WTC11 (cell line): ENCODE measurements at regions not wholly inside any gene's neighbourhood (a gene's known extent, or its start where the extent isn't known, plus 50 kb on each side); places are given as distances from the start of the nearest gene placed in this dataset.

ENCODE experiments used
- ATAC-seq: fragments of 200-7000 bp; cut with Tn5 transposase; 2 replicates; pipeline ENCODE4 v1.10.0; 2021; ENCODE audit warnings: mild to moderate bottlenecking, moderate library complexity
- CTCF ChIA-PET: fragments of 300-600 bp; sonication (Branson Sonifier 250); formaldehyde crosslinking; loops from one replicate; lab custom pipeline; 2021; ENCODE audit warnings: antibody characterized with exemption; lab: Charles Lee
- POLR2A ChIA-PET: fragments of 350-600 bp; sonication (Branson Sonifier 250); formaldehyde crosslinking; loops from one replicate; lab custom pipeline; 2021; ENCODE audit warnings: antibody characterized with exemption; lab: Charles Lee
- DNase-seq: peaks from one replicate; pipeline ENCODE4 v3.0.0; 2021; ENCODE audit warnings: low spot score
- H3K27ac Mint-ChIP-seq: 2 replicates; pipeline ENCODE4 v1.8.0; 2021; ENCODE audit warnings: mixed read lengths
- H3K27me3 Mint-ChIP-seq: 2 replicates; pipeline ENCODE4 v1.8.0; 2021; ENCODE audit warnings: low read depth, mild to moderate bottlenecking, moderate library complexity, mixed read lengths
- H3K36me3 Mint-ChIP-seq: 2 replicates; pipeline ENCODE4 v1.8.0; 2021; ENCODE audit warnings: mixed read lengths
- H3K4me1 Mint-ChIP-seq: 2 replicates; pipeline ENCODE4 v1.8.0; 2022; ENCODE audit warnings: mixed read lengths
- H3K4me3 Mint-ChIP-seq: 2 replicates; pipeline ENCODE4 v1.8.0; 2021; ENCODE audit warnings: mild to moderate bottlenecking, moderate library complexity, mixed read lengths
- H3K9me3 Mint-ChIP-seq: 2 replicates; pipeline ENCODE4 v1.8.0; 2021; ENCODE audit warnings: mixed read lengths
- AFF4 ChIP-seq: sonication (generic); formaldehyde crosslinking; IDR thresholded peaks from 2 replicates; pipeline ENCODE4 v1.8.1; 2023; ENCODE audit warnings: mild to moderate bottlenecking, missing genetic modification reagents, borderline replicate concordance
- ATF1 ChIP-seq: sonication (generic); formaldehyde crosslinking; IDR thresholded peaks from 2 replicates; pipeline ENCODE4 v1.8.1; 2023; ENCODE audit warnings: mild to moderate bottlenecking, moderate library complexity, missing genetic modification reagents
- CREB1 ChIP-seq: sonication (generic); formaldehyde crosslinking; IDR thresholded peaks from 2 replicates; pipeline ENCODE4 v1.8.0; 2023; ENCODE audit warnings: mild to moderate bottlenecking, missing genetic modification reagents
- ETV6 ChIP-seq: sonication (generic); formaldehyde crosslinking; IDR thresholded peaks from 2 replicates; pipeline ENCODE4 v1.8.1; 2022; ENCODE audit warnings: mild to moderate bottlenecking, missing genetic modification reagents
- FOXP4 ChIP-seq: sonication (generic); formaldehyde crosslinking; IDR thresholded peaks from 2 replicates; pipeline ENCODE4 v1.8.0; 2022; ENCODE audit warnings: mild to moderate bottlenecking, missing genetic modification reagents
- JUN ChIP-seq: sonication (generic); formaldehyde crosslinking; IDR thresholded peaks from 2 replicates; pipeline ENCODE4 v1.8.0; 2023; ENCODE audit warnings: mild to moderate bottlenecking, missing genetic modification reagents
- OVOL2 ChIP-seq: fragments of 250-450 bp; sonication (Bioruptor Pico); IDR thresholded peaks from 2 replicates; pipeline ENCODE4 v1.9.0; 2021; ENCODE audit warnings: mild to moderate bottlenecking, borderline replicate concordance
- RORB ChIP-seq: fragments of 250-450 bp; sonication (Bioruptor Pico); IDR thresholded peaks from 2 replicates; pipeline ENCODE4 v1.9.0; 2021; ENCODE audit warnings: mild to moderate bottlenecking
- SMAD4 ChIP-seq: sonication (generic); formaldehyde crosslinking; IDR thresholded peaks from 2 replicates; pipeline ENCODE4 v1.8.0; 2022; ENCODE audit warnings: mild to moderate bottlenecking, missing genetic modification reagents
- TEAD1 ChIP-seq: sonication (generic); formaldehyde crosslinking; IDR thresholded peaks from 2 replicates; pipeline ENCODE4 v1.8.0; 2022; ENCODE audit warnings: mild to moderate bottlenecking, missing genetic modification reagents
- TF ChIP-seq, protein P1 (sequence below): sonication (generic); formaldehyde crosslinking; IDR thresholded peaks from 2 replicates; pipeline ENCODE4 v1.8.0; 2022; ENCODE audit warnings: missing genetic modification reagents
- TF ChIP-seq, protein P2 (sequence below): sonication (generic); formaldehyde crosslinking; conservative IDR thresholded peaks from 2 replicates; pipeline ENCODE4 v1.8.1; 2023; ENCODE audit warnings: mild to moderate bottlenecking, low read depth, missing genetic modification reagents, moderate library complexity
- TF ChIP-seq, protein P3 (sequence below): sonication (generic); formaldehyde crosslinking; IDR thresholded peaks from 2 replicates; pipeline ENCODE4 v1.8.1; 2023; ENCODE audit warnings: mild to moderate bottlenecking, moderate library complexity, missing genetic modification reagents
- TF ChIP-seq, protein P4 (sequence below): sonication (generic); formaldehyde crosslinking; conservative IDR thresholded peaks from 2 replicates; pipeline ENCODE4 v1.8.1; 2022; ENCODE audit warnings: mild to moderate bottlenecking, missing genetic modification reagents

DNA sequence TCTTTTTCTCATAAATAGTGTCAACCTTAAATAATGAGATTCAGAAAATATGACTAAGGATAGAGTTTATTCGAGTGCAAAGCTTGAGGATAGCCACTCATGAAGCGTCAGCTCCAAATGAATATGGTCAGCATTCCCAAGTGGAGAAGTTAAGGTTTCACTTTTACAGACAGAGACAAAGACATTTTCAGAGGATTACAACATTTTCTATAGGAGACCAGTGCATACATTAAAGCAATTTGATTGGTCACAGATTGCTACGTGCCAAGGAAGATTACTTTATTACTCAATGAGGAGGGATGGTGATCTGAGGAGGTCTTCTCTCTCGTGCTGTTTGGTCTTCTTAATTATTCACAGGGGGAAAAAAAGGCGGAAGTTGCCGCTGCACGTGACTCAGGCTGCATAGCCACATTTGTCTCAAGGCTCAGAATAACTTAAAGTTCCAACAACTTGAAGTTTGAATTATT is 60.1 kb upstream of the SPATA31C2 start (continued):
- TF ChIP-seq, protein P1, sequence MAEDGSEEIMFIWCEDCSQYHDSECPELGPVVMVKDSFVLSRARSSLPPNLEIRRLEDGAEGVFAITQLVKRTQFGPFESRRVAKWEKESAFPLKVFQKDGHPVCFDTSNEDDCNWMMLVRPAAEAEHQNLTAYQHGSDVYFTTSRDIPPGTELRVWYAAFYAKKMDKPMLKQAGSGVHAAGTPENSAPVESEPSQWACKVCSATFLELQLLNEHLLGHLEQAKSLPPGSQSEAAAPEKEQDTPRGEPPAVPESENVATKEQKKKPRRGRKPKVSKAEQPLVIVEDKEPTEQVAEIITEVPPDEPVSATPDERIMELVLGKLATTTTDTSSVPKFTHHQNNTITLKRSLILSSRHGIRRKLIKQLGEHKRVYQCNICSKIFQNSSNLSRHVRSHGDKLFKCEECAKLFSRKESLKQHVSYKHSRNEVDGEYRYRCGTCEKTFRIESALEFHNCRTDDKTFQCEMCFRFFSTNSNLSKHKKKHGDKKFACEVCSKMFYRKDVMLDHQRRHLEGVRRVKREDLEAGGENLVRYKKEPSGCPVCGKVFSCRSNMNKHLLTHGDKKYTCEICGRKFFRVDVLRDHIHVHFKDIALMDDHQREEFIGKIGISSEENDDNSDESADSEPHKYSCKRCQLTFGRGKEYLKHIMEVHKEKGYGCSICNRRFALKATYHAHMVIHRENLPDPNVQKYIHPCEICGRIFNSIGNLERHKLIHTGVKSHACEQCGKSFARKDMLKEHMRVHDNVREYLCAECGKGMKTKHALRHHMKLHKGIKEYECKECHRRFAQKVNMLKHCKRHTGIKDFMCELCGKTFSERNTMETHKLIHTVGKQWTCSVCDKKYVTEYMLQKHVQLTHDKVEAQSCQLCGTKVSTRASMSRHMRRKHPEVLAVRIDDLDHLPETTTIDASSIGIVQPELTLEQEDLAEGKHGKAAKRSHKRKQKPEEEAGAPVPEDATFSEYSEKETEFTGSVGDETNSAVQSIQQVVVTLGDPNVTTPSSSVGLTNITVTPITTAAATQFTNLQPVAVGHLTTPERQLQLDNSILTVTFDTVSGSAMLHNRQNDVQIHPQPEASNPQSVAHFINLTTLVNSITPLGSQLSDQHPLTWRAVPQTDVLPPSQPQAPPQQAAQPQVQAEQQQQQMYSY (CRISPR knock-in tag), result no peak
- TF ChIP-seq, protein P2, sequence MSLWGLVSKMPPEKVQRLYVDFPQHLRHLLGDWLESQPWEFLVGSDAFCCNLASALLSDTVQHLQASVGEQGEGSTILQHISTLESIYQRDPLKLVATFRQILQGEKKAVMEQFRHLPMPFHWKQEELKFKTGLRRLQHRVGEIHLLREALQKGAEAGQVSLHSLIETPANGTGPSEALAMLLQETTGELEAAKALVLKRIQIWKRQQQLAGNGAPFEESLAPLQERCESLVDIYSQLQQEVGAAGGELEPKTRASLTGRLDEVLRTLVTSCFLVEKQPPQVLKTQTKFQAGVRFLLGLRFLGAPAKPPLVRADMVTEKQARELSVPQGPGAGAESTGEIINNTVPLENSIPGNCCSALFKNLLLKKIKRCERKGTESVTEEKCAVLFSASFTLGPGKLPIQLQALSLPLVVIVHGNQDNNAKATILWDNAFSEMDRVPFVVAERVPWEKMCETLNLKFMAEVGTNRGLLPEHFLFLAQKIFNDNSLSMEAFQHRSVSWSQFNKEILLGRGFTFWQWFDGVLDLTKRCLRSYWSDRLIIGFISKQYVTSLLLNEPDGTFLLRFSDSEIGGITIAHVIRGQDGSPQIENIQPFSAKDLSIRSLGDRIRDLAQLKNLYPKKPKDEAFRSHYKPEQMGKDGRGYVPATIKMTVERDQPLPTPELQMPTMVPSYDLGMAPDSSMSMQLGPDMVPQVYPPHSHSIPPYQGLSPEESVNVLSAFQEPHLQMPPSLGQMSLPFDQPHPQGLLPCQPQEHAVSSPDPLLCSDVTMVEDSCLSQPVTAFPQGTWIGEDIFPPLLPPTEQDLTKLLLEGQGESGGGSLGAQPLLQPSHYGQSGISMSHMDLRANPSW (CRISPR knock-in tag), result no peak
- TF ChIP-seq OVOL2 (CRISPR knock-in tag) (no peak), RORB (CRISPR knock-in tag) (no peak), SMAD4 (no peak), ETV6 (no peak)
- TF ChIP-seq, protein P3, sequence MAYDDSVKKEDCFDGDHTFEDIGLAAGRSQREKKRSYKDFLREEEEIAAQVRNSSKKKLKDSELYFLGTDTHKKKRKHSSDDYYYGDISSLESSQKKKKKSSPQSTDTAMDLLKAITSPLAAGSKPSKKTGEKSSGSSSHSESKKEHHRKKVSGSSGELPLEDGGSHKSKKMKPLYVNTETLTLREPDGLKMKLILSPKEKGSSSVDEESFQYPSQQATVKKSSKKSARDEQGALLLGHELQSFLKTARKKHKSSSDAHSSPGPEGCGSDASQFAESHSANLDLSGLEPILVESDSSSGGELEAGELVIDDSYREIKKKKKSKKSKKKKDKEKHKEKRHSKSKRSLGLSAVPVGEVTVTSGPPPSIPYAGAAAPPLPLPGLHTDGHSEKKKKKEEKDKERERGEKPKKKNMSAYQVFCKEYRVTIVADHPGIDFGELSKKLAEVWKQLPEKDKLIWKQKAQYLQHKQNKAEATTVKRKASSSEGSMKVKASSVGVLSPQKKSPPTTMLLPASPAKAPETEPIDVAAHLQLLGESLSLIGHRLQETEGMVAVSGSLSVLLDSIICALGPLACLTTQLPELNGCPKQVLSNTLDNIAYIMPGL (CRISPR knock-in tag), result no peak

- ATAC-seq, result no peak
- Mint-ChIP-seq H3K4me1 (peaks cover 30% of the 10 kb centered on the region), H3K27ac (no peak overlapping the region), H3K4me3 (no peak overlapping the region), H3K27me3 (no peaks in the 10 kb centered on the region; the same call in 1 of the 2 replicates), H3K9me3 (0 out of 2 replicates have a peak, but pooled peaks cover 5% of the 10 kb centered on the region), H3K36me3 (no peaks in the 10 kb centered on the region)
- no peak for DNase-seq
- POLR2A ChIA-PET, result no interaction called here
- TF ChIP-seq FOXP4 (CRISPR knock-in tag) (no peak), CREB1 (CRISPR knock-in tag) (no peak), JUN (CRISPR knock-in tag) (no peak), TEAD1 (no peak), ATF1 (no peak), AFF4 (CRISPR knock-in tag) (no peak)
- TF ChIP-seq, protein P4, sequence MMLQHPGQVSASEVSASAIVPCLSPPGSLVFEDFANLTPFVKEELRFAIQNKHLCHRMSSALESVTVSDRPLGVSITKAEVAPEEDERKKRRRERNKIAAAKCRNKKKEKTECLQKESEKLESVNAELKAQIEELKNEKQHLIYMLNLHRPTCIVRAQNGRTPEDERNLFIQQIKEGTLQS (CRISPR knock-in tag), result no peak
- CTCF ChIA-PET, result no interaction called here
These were observed 59.6 kb upstream of the SPATA31C2 start for GRCh38 chr9:88197781-88198340.
